Activated naive CD4-positive, alpha-beta T cell treated with anti-CD3 and anti-CD28 coated beads for 36 hours (primary cell): ENCODE measurements at regions not wholly inside any gene's neighbourhood (a gene's known extent, or its start where the extent isn't known, plus 50 kb on each side); places are given as distances from the start of the nearest gene placed in this dataset.
"Not testable (repeated sequence)": the region's sequence is repeated elsewhere in the genome, so short reads cannot be mapped to it uniquely, and the experiment has no call there.

Experiments
- CTCF ChIA-PET: fragments of 350-600 bp; sonication (Branson Sonifier 250); formaldehyde crosslinking; loops from one replicate; lab custom pipeline; 2021; ENCODE audit warnings: antibody characterized with exemption; lab: Charles Lee
- DNase-seq: peaks from one replicate; pipeline ENCODE4 v3.0.0-alpha.2; 2020
- H3K27ac Mint-ChIP-seq: one replicate; pipeline ENCODE4 v1.8.0; 2021; ENCODE audit warnings: mild to moderate bottlenecking, mixed read lengths
- H3K27me3 Mint-ChIP-seq: one replicate; pipeline ENCODE4 v1.8.0; 2021; ENCODE audit warnings: low read depth, mixed read lengths
- H3K36me3 Mint-ChIP-seq: one replicate; pipeline ENCODE4 v1.8.0; 2021; ENCODE audit warnings: low read depth, mixed read lengths
- H3K4me1 Mint-ChIP-seq: one replicate; pipeline ENCODE4 v1.8.0; 2021; ENCODE audit warnings: low read depth, mixed read lengths
- H3K4me3 Mint-ChIP-seq: one replicate; pipeline ENCODE4 v1.8.0; 2021; ENCODE audit warnings: mild to moderate bottlenecking, moderate library complexity, mixed read lengths
- H3K9me3 Mint-ChIP-seq: one replicate; pipeline ENCODE4 v1.8.0; 2021; ENCODE audit warnings: mixed read lengths
- intact Hi-C: fragments of 100-400 bp; cut with micrococcal nuclease; formaldehyde crosslinking; loops from one replicate; pipeline ENCODE4 v1.15.1; 2023

DNA sequence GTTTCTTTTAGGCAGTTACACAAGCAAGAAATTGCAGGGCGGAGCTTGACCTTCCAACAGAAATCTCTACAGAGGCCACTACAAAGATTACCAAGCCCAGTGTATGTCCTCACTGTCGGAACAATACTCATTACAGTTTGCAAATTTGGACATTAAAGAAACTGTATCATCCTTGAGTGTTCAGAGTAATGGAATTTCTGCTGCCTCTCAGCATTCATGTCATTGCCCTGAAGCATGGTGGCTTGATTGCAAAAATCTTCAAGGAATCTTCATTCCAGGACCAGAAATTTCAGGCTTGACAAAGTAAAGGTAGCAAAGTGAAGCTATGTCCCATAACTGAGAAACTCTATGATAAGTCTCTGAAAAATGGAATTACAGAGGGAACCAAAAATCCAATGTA, 134.6 kb upstream of the MAP3K1 start:
- Mint-ChIP-seq H3K4me1 (peaks cover 23% of the 10 kb centered on the region), H3K27me3 (no peaks in the 10 kb centered on the region), H3K27ac (no peak overlapping the region), H3K4me3 (no peak overlapping the region), H3K9me3 (no peaks in the 10 kb centered on the region), H3K36me3 (no peaks in the 10 kb centered on the region)
- no peak for DNase-seq
- CTCF ChIA-PET, result no interaction called here
- intact Hi-C loops, result no loop called here

DNA sequence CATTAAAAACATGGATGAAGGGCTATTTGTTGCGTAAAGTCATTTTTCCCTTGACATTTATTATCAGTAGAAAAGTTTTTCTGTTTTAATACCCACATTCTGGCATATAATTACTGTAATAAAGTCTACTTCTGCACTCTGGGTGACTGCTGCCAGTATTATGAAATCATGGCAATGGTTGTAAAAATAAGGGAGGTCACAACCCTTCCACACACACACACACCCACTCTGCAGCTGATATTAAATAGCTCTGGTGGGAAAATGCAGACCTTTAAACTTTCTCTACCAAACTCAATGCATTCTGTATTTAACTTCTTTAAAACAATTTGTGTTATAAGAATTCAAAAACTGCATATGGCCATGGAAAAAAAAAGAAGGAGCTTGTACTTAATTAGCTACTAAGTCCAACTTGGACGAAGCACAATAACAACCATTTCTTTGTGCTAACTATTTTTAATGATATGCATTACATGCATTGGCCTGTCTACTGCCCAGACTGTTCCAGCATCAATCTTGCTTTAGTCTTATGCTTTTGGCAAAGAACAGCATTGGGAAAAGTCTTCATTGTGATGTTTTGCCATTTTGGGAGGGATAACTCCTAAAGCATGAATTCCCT, 137.6 kb upstream of the MAP3K1 start:
- CTCF ChIA-PET, result no interaction called here
- peaks cover 18% of the 10 kb centered on the region for H3K4me1 Mint-ChIP-seq
- no peak overlapping the region for H3K4me3 Mint-ChIP-seq
- H3K27ac Mint-ChIP-seq, result no peak overlapping the region
- DNase-seq, result no peak
- H3K9me3 Mint-ChIP-seq, result no peaks in the 10 kb centered on the region
- intact Hi-C loops, result no loop called here
- no peaks in the 10 kb centered on the region for H3K27me3 Mint-ChIP-seq
- H3K36me3 Mint-ChIP-seq, result no peaks in the 10 kb centered on the region

- H3K4me1 Mint-ChIP-seq, result peaks cover 10% of the 10 kb centered on the region
- no peaks in the 10 kb centered on the region for H3K36me3 Mint-ChIP-seq
- no peak overlapping the region for H3K27ac Mint-ChIP-seq
- intact Hi-C loops, result no loop called here
- CTCF ChIA-PET, result interaction anchor here (1.4 kb wide), 1 partner anchor 10 kb away, joined by 3 read pairs; no protein-coding TSS in a partner anchor
- H3K27me3 Mint-ChIP-seq, result no peaks in the 10 kb centered on the region
- no peak overlapping the region for H3K4me3 Mint-ChIP-seq
- H3K9me3 Mint-ChIP-seq, result no peaks in the 10 kb centered on the region
- no peak for DNase-seq
These were observed 139.1 kb upstream of the MAP3K1 start for GRCh38 chr5:56676091-56676768.

DNA sequence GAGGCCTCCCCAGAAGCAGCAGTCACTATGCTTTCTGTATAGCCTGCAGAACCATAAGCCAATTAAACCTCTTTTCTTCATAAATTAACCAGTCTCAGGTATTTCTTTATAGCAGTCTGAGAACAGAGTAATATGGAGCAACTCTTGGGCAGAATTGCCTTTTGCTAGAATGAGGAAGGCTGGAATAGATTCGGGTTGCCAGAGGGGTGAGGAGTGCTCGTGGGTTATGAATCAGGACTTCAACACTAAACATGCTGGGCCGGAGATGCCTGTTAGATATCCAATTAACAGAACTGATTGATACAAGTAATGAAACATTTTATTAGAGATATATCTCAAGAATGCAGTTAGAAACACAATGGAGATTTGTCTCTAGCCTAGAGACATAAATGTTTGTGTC, 140.9 kb upstream of the MAP3K1 start:
- no peak overlapping the region for H3K27ac Mint-ChIP-seq
- H3K4me1 Mint-ChIP-seq, result peaks cover 22% of the 10 kb centered on the region
- H3K36me3 Mint-ChIP-seq, result no peaks in the 10 kb centered on the region
- no peak overlapping the region for H3K4me3 Mint-ChIP-seq
- H3K9me3 Mint-ChIP-seq, result no peaks in the 10 kb centered on the region
- intact Hi-C loops, result no loop called here
- CTCF ChIA-PET, result no interaction called here
- no peak for DNase-seq
- H3K27me3 Mint-ChIP-seq, result no peaks in the 10 kb centered on the region

DNA sequence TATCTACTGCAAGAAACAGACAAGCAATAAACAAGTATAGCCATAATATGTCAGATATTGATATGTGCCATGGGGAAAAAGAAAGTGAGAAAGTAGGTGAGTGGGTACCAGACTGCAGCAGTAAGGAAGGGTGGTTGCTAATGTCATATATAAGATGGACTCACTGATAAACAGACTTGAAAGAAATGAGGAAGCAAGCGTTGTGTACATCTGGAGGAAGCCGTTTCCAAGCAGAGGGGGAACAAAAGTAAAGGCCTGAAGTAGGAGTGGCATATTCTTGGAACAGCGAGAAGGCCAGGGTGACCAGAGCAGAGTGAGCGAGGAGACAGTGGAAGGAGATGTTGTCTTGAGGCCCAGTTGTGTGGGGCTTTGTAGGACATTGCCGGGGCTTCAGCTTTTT, 142.2 kb upstream of the MAP3K1 start:
- H3K4me1 Mint-ChIP-seq, result peaks cover 25% of the 10 kb centered on the region
- intact Hi-C loops, result no loop called here
- no peaks in the 10 kb centered on the region for H3K9me3 Mint-ChIP-seq
- no peaks in the 10 kb centered on the region for H3K36me3 Mint-ChIP-seq
- no peak overlapping the region for H3K4me3 Mint-ChIP-seq
- H3K27ac Mint-ChIP-seq, result no peak overlapping the region
- CTCF ChIA-PET, result no interaction called here
- no peaks in the 10 kb centered on the region for H3K27me3 Mint-ChIP-seq
- DNase-seq, result no peak

DNA sequence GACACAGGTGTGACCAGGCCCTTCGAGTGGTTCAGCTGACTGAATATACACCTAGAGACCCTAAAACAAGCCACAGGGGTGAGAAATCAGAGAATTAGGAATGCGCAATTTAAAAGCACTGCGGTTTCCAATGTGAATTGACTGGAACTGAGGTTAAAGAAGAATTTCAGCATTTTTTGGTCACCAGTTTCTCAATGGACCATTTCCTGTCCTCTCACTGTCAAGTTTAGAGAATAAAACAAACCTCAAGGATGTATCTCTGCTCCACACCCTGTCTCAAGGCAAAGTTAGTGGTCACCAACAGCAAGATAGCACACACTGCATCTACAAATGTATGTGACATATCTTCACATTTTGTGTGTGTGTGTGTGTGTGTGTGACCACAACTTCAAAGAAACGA, 143.8 kb upstream of the MAP3K1 start:
- intact Hi-C loops, result no loop called here
- Mint-ChIP-seq H3K4me1 (peaks cover 25% of the 10 kb centered on the region), H3K36me3 (no peaks in the 10 kb centered on the region), H3K9me3 (no peaks in the 10 kb centered on the region), H3K27ac (no peak overlapping the region), H3K27me3 (no peaks in the 10 kb centered on the region), H3K4me3 (no peak overlapping the region)
- CTCF ChIA-PET, result no interaction called here
- DNase-seq, result no peak

DNA sequence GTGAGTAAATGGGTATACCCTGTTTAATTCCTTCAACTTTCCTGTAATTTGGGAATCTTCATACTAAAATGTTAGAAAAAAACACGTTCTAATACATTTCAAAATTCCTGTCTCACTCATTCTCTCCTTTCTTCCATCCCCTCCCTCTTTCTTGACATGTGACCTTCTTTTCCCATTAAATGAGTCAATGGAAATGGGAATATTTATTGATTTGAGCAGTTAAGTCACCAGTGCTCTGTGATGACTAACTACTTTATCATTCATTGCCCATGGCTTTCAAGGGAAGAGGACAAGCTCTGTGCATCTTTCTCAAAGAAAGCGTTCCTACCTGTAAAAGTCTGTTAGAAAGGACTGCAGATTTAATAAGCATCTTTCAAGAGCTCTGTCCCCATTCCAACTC, 144.4 kb upstream of the MAP3K1 start:
- Mint-ChIP-seq H3K27me3 (no peaks in the 10 kb centered on the region), H3K9me3 (no peaks in the 10 kb centered on the region), H3K36me3 (no peaks in the 10 kb centered on the region), H3K4me1 (peaks cover 25% of the 10 kb centered on the region), H3K4me3 (no peak overlapping the region), H3K27ac (no peak overlapping the region)
- no peak for DNase-seq
- CTCF ChIA-PET, result interaction anchor here (0.6 to 1.1 kb wide), 2 partner anchors 167 to 389 kb away, joined by 3 to 6 read pairs; no protein-coding TSS in a partner anchor
- intact Hi-C loops, result no loop called here

DNA sequence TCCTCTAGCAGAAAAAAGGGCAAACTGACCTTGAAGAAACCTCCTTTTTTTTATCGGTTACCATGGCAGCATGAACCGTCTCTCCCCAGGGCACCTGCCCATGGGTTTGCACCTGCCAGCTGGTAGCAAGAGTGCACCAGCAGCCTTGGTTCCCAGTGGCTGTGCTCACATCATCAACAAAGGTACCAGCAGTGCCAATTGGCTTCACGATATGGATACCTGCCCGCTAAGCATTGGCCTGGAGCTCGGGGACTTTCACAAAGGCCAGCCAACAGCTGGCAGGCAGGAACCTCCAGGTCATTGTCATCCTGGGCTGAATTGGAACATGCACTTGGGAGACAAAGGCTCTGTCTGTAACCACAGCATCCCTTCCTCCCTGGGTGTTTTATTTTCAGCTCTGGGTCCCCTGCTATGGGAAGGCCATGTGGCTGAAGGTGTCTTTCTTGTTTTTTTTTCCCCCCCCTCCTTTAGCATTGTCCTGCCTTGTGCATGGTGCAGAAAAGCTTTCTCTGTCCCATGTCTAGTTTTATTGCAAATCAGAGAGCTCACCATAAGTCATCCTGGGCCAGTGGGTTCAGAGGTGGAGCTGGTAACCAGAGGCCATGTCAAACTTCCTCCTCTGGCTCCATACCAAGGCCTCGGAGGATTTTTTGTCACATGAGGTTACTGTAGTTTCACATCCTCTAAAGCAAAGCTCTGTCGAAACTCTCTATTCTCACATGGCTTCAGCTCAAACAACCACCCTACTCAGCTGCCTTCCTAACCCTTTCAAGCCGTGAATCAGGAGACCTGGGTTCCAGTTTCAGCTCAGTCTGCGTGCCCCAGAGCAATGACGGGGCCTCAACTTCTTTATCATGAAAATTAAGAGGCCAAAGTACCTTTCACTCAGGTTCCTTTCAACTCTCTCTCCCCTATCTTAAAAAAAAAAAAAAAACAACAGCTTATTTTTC, 145.5 kb upstream of the MAP3K1 start:
- no peaks in the 10 kb centered on the region for H3K27me3 Mint-ChIP-seq
- intact Hi-C loops, result loop anchor here (5.0 kb wide), 1 partner anchor 318 kb away; no protein-coding TSS in a partner anchor

GRCh38 chr5:56668996-56669395, 146.4 kb upstream of the MAP3K1 start:
- intact Hi-C loops, result loop anchor here (5.0 kb wide), 1 partner anchor 317 kb away; no protein-coding TSS in a partner anchor
- Mint-ChIP-seq H3K36me3 (no peaks in the 10 kb centered on the region), H3K4me3 (no peak overlapping the region), H3K27ac (no peak overlapping the region), H3K27me3 (no peaks in the 10 kb centered on the region), H3K4me1 (peaks cover 27% of the 10 kb centered on the region), H3K9me3 (peaks cover 5% of the 10 kb centered on the region)
- no peak for DNase-seq
- CTCF ChIA-PET, result no interaction called here

More for the DNA sequence above, 145.5 kb upstream of the MAP3K1 start:
- Mint-ChIP-seq H3K4me1 (peaks cover 27% of the 10 kb centered on the region), H3K27ac (no peak overlapping the region), H3K36me3 (no peaks in the 10 kb centered on the region), H3K4me3 (no peak overlapping the region), H3K9me3 (peaks cover 5% of the 10 kb centered on the region)
- DNase-seq, result peak; percentile 67
- CTCF ChIA-PET, result interaction anchor here (0.6 to 1.1 kb wide), 7 partner anchors 21 to 253 kb away, joined by 3 to 6 read pairs (median 3); no protein-coding TSS in a partner anchor

DNA sequence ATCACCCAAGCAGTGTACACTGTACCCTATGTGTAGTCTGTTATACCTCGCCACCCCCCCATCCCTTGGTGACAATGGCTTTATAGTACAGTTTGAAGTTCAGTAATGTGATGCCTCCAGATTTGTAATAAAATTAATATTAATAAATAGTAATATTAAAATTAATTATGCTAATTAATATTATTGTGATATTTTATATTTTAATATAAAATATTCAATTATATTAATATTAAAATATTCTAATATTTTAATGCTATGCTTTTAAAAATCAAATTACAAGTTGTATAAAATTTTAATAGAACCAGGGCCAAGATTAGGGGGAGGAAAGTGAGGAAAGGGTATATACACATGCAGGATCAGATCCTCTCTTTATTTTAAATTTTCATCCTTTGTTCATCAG, 147.7 kb upstream of the MAP3K1 start:
- intact Hi-C loops, result loop anchor here (5.0 kb wide), 1 partner anchor 315 kb away; no protein-coding TSS in a partner anchor
- Mint-ChIP-seq H3K27me3 (no peaks in the 10 kb centered on the region), H3K4me1 (peaks cover 22% of the 10 kb centered on the region), H3K27ac (no peak overlapping the region), H3K9me3 (peaks cover 5% of the 10 kb centered on the region), H3K4me3 (no peak overlapping the region), H3K36me3 (no peaks in the 10 kb centered on the region)
- DNase-seq, result no peak
- CTCF ChIA-PET, result no interaction called here

DNA sequence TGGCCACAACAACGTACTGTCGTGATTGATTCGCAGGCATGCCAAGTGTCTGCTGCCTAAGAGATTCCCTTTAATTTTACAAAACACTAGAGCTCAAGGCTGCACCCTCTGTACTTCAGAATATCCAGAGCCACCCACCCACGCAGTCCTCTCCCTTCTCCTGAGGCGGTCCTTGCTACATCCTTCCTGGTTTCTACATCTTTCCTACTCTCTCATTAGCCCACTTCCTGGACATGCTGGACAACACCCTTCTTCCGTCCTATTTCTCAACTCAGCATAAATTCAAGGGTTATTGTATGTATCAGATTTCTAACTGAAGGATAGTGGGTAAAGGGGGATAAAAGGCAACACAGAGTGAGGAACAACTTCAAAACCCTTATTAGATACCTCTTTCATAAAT, 148.4 kb upstream of the MAP3K1 start:
- peaks cover 5% of the 10 kb centered on the region for H3K9me3 Mint-ChIP-seq
- peaks cover 22% of the 10 kb centered on the region for H3K4me1 Mint-ChIP-seq
- no peaks in the 10 kb centered on the region for H3K36me3 Mint-ChIP-seq
- intact Hi-C loops, result loop anchor here (5.0 kb wide), 1 partner anchor 315 kb away; no protein-coding TSS in a partner anchor
- H3K27ac Mint-ChIP-seq, result no peak overlapping the region
- H3K4me3 Mint-ChIP-seq, result no peak overlapping the region
- no peak for DNase-seq
- H3K27me3 Mint-ChIP-seq, result no peaks in the 10 kb centered on the region
- CTCF ChIA-PET, result interaction anchor here (1.2 kb wide), 1 partner anchor 9 kb away, joined by 3 read pairs; no protein-coding TSS in a partner anchor

- H3K4me1 Mint-ChIP-seq, result peaks cover 11% of the 10 kb centered on the region
- H3K4me3 Mint-ChIP-seq, CTCF ChIA-PET, H3K9me3 Mint-ChIP-seq, H3K36me3 Mint-ChIP-seq, DNase-seq, H3K27me3 Mint-ChIP-seq, H3K27ac Mint-ChIP-seq: not testable (repeated sequence)
- intact Hi-C loops, result loop anchor here (5.0 kb wide), 1 partner anchor 313 kb away; no protein-coding TSS in a partner anchor
These were observed 150.2 kb upstream of the MAP3K1 start for GRCh38 chr5:56665117-56665516.
